Hepatocyte (in vitro differentiated cells): ENCODE measurements at regions not wholly inside any gene's neighbourhood (a gene's known extent, or its start where the extent isn't known, plus 50 kb on each side); places are given as distances from the start of the nearest gene placed in this dataset.

Source experiments
- DNase-seq: peaks from one replicate; pipeline ENCODE4 v3.0.0-alpha.2; 2016; ENCODE audit warnings: low spot score
- H2AFZ ChIP-seq: fragments of 200-600 bp; sonication (generic); 2 replicates; pipeline ENCODE4 v1.6.0; 2016; ENCODE audit warnings: antibody characterized with exemption, mild to moderate bottlenecking
- H3K27ac ChIP-seq: fragments of 200-600 bp; sonication (generic); 2 replicates; pipeline ENCODE4 v1.5.1; 2016; ENCODE audit warnings: mild to moderate bottlenecking
- H3K27me3 ChIP-seq: fragments of 200-600 bp; sonication (generic); 2 replicates; pipeline ENCODE4 v1.6.1; 2016
- H3K36me3 ChIP-seq: fragments of 200-600 bp; sonication (generic); replicated peaks from 2 replicates; pipeline ENCODE4 v1.5.1; 2016; ENCODE audit warnings: low read depth; ENCODE audit not compliant: insufficient read depth
- H3K4me1 ChIP-seq: fragments of 200-600 bp; sonication (generic); 2 replicates; pipeline ENCODE4 v1.5.1; 2016; ENCODE audit warnings: mild to moderate bottlenecking, moderate library complexity; ENCODE audit not compliant: insufficient read depth
- H3K4me2 ChIP-seq: fragments of 200-600 bp; sonication (generic); 2 replicates; pipeline ENCODE4 v1.6.0; 2016
- H3K4me3 ChIP-seq: fragments of 200-600 bp; sonication (generic); 2 replicates; pipeline ENCODE4 v1.5.1; 2016; ENCODE audit warnings: mild to moderate bottlenecking
- H3K79me2 ChIP-seq: fragments of 200-600 bp; sonication (generic); 2 replicates; pipeline ENCODE4 v1.6.0; 2017; ENCODE audit warnings: mild to moderate bottlenecking
- H3K9me2 ChIP-seq: fragments of 200-600 bp; sonication (generic); replicated peaks from 2 replicates; pipeline ENCODE4 v1.6.0; 2017; ENCODE audit warnings: mild to moderate bottlenecking; ENCODE audit not compliant: insufficient read depth
- H3K9me3 ChIP-seq: fragments of 200-600 bp; sonication (generic); 2 replicates; pipeline ENCODE4 v1.5.1; 2016; ENCODE audit warnings: low read depth, mild to moderate bottlenecking
- H4K20me1 ChIP-seq: fragments of 200-600 bp; sonication (generic); 2 replicates; pipeline ENCODE4 v1.6.0; 2016; ENCODE audit warnings: mild to moderate bottlenecking; ENCODE audit not compliant: insufficient read depth, poor library complexity, severe bottlenecking
- CTCF ChIP-seq: fragments of 200-600 bp; sonication (generic); IDR thresholded peaks from 2 replicates; pipeline ENCODE4 v1.5.1; 2016; ENCODE audit warnings: antibody characterized with exemption, mild to moderate bottlenecking; ENCODE audit not compliant: poor library complexity
- EZH2 ChIP-seq: fragments of 200-600 bp; sonication (generic); IDR thresholded peaks from 2 replicates; pipeline ENCODE4 v1.6.1; 2016; ENCODE audit warnings: antibody characterized with exemption, mild to moderate bottlenecking, borderline replicate concordance
- EZH2phosphoT487 ChIP-seq: fragments of 200-600 bp; sonication (generic); IDR thresholded peaks from one replicate; pipeline ENCODE4 v1.6.1; 2018; ENCODE audit warnings: antibody characterized with exemption, mild to moderate bottlenecking, low read depth, moderate library complexity; ENCODE audit not compliant: unreplicated experiment, severe bottlenecking
- WGBS: methylation state at CpG from one replicate; pipeline ENCODE4 v1.1.6; 2016; ENCODE audit warnings: low lambda C conversion rate; ENCODE audit errors: missing lambda C conversion rate; 5-methylcytosine and 5-hydroxymethylcytosine counted together

DNA sequence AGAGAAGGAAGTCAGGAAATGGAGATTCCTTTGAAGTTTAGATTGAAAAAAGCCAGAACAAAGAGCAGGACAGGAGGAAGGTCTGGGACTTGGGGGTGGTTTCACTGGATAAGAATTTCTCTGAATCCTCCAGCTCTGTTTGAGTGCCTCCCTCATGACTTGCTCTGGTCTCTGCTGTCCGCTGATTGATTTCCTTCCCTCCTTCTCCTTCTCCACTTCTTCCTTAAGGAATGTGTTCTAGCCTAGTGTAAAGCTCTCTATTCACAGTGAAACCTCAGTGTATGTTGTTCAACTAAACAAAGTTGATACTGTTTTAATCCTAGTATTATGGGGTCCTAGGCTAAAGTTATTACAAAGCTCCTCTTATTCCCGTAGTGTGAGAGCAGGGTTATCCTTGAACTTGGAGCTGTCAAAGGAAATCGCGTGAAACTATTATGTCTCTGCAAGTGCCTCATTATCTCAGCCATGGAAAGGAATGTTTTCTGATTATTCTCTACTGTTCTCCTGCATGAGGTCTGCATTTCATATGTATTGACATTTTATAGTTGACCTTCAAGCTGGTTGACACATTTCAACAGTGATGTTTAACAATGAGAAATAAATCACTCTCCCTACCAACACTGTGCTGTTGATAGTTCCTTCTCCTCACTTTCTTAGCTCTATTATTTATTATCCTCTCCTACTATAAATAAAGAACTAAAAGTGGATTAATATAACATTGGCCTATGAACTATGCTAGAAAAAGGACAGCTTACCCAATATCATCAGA lies 82.7 kb upstream of the KCTD3 start:
- H3K27ac ChIP-seq, result no peak overlapping the region
- H3K9me2 ChIP-seq, result no peaks in the 10 kb centered on the region
- H3K27me3 ChIP-seq, result no peaks in the 10 kb centered on the region
- H3K36me3 ChIP-seq, result no peaks in the 10 kb centered on the region
- H3K9me3 ChIP-seq, result no peaks in the 10 kb centered on the region
- H3K79me2 ChIP-seq, result no peaks in the 10 kb centered on the region
- peak overlapping the region; percentile 19 for H2AFZ ChIP-seq
- no peak overlapping the region for H3K4me3 ChIP-seq
- no peaks in the 10 kb centered on the region for H3K4me1 ChIP-seq
- peak overlapping the region; percentile 19 for H3K4me2 ChIP-seq
- DNase-seq, result peak; percentile 8
- no peaks in the 10 kb centered on the region for H4K20me1 ChIP-seq
- no peak for TF ChIP-seq EZH2
- TF ChIP-seq CTCF, result no peak
- TF ChIP-seq EZH2phosphoT487, result no peak
- 41% methylated on average over 4 of the region's 4 CpGs for WGBS

GRCh38 chr1:215487466-215487865 lies 79.6 kb upstream of the KCTD3 start:
- Histone ChIP-seq H3K79me2 (no peaks in the 10 kb centered on the region), H3K36me3 (no peaks in the 10 kb centered on the region)
- 85% methylated on average over 1 of the region's 1 CpG for WGBS

DNA sequence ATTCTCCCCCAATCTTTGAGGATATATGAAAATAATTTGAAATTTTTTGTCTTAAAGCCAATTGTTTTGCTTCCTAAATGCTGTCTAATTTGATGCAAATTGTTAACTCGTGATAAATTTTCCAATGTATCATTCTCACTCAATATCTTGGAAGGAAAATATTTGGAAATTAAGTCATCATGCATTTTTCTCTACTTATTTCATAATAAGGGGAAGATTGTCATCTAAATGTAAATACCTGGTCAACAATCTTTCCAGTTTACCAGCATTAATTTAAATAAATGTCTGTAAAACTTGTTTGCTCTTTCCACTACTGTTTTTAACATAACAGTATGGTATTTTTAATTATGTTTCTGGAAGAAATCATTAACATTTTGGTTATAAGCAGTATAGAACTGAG lies 78.3 kb upstream of the KCTD3 start:
- Histone ChIP-seq H3K4me2 (no peak overlapping the region), H3K9me2 (no peaks in the 10 kb centered on the region), H3K36me3 (no peaks in the 10 kb centered on the region), H3K79me2 (no peaks in the 10 kb centered on the region), H2AFZ (no peak overlapping the region), H3K9me3 (no peaks in the 10 kb centered on the region), H3K4me3 (no peak overlapping the region), H3K4me1 (no peaks in the 10 kb centered on the region), H4K20me1 (no peaks in the 10 kb centered on the region), H3K27ac (no peak overlapping the region), H3K27me3 (no peaks in the 10 kb centered on the region)
- TF ChIP-seq EZH2, result no peak
- TF ChIP-seq EZH2phosphoT487, result no peak
- no peak for TF ChIP-seq CTCF
- 95% methylated on average over 1 of the region's 1 CpG for WGBS
- DNase-seq, result no peak

More at GRCh38 chr1:215487466-215487865, 79.6 kb upstream of the KCTD3 start:
- Histone ChIP-seq H3K9me2 (no peaks in the 10 kb centered on the region), H3K27ac (no peak overlapping the region), H3K9me3 (no peaks in the 10 kb centered on the region), H3K4me3 (no peak overlapping the region), H2AFZ (no peak overlapping the region), H4K20me1 (no peaks in the 10 kb centered on the region), H3K4me1 (no peaks in the 10 kb centered on the region), H3K4me2 (no peak overlapping the region), H3K27me3 (no peaks in the 10 kb centered on the region)
- no peak for DNase-seq
- TF ChIP-seq CTCF, result no peak
